Dermis blood vessel endothelial cell (primary cell): ENCODE measurements at regions not wholly inside any gene's neighbourhood (a gene's known extent, or its start where the extent isn't known, plus 50 kb on each side); places are given as distances from the start of the nearest gene placed in this dataset.

Experiments
- DNase-seq: peaks from one replicate; pipeline ENCODE4 v3.0.0; 2010

DNA sequence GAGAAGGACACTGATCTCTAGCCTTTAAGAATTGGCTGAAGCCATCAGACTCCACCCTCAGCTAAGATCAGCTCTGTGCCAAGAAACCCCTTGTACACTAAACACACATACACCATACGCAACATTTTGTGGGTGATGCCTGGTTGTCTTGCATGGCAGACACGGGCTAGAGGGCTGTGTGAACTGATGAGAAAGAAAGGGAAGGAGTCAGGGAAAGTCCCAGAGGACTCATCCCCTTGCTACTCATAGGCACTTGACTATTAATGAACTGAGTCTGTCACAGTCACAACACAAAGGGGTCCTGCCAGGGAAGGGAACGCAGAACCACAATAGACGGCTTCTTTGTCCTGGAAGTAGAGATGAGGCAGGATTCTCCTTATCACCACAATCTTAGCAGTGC is 80.8 kb downstream of the EMP1 start:
- no peak for DNase-seq

DNA sequence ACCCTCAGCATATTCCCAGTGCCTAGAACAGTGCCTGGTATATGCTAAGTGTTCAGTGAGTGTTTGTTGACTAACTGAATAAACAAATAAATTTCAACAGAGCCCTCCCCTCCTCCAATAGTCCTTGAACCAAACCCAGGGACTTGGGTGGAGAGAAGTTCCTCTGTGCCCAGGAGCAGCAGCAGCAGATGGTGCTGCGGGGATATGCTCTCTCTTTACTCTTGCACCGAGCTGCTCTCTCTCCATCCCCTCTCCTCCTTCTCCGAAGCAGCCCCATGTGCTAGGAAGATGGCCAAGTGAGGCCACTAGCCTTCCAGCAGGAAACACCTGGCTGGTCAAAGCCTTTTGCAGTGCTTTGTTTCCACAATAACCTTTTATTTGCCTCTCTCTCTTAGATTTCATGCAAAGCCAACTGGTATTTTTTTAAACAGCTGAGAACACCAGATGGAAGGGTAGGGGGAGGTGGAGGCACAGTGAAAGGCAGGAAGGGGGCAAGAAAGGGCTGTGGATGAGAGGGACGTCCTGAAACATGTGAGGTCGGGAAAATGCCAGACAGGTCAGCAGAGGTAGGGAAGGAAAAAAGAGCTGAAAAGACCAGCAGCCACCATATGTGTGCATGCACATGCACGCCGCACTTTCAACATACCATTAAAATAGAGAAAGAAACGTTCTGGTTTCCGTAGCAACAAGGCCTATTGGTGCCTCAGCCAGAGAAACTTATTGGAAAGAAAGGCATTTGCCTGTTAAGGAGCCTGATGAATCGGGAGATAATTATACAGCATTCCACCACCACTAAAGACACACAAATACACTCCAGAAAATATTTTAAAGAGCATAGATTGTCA is 78.9 kb downstream of the EMP1 start:
- DNase-seq: peak; percentile 79

DNA sequence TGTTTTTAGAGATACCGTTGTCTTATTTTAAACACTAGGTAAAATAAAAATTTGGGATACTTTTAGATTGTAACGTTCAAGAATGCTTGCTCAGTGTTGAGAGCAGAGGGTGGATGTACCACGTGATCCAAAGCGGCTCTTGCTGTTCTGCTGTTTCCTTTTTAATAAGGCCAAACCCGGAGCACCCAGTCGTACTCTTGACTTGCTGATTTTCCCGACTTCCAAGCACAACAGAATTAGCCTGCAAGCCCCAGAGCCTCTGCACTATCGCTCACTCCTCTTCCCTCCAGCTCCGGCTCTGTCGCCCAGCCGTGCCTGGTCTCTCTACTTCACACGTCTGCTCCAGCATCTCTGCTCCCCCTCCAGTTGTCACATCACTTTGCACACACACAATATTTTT is 77.3 kb downstream of the EMP1 start:
- no peak for DNase-seq

DNA sequence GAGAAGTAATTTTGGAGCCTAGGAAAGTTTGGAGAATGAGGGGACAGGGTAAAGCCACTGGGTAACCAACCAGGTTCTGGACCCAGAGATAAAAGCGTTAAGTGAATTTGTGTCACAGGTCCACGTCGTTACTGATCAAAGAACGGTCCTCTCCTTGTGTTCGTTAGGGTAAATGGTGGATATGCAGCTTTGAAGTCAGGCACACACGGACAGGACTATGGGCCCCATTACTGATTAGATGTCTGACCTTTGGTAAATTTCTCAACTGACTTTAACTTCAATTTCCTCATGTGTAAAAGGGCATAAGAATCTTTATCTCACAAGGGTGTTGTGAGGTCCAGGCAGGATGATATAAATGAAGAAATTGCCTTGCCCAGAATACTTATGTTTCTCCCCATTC is 76.6 kb downstream of the EMP1 start:
- DNase-seq: no peak

DNA sequence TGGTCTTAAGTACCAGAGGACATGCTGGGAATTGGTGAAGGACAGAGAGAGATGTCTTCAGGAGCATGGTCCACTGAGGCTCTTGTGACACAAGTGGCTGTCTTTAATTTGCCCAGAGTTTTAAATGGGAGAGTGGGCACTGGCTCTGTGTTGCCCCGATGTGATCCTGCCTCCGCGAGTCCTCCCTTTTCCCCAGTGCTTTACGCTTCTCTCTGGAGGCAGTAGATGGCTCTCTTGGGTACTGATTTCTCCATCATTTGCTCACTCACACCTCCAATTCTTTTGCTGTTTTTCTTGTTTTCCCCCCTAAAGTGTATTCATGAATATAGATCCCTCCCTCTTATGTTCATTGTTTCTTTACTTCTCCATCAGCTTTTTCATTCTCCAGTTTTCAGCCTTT is 74.3 kb downstream of the EMP1 start:
- DNase-seq: no peak
